WTC11 (cell line): ENCODE measurements at regions not wholly inside any gene's neighbourhood (a gene's known extent, or its start where the extent isn't known, plus 50 kb on each side); places are given as distances from the start of the nearest gene placed in this dataset.

Source experiments
- ATAC-seq: fragments of 200-7000 bp; cut with Tn5 transposase; 2 replicates; pipeline ENCODE4 v1.10.0; 2021; ENCODE audit warnings: mild to moderate bottlenecking, moderate library complexity
- CTCF ChIA-PET: fragments of 300-600 bp; sonication (Branson Sonifier 250); formaldehyde crosslinking; loops from one replicate; lab custom pipeline; 2021; ENCODE audit warnings: antibody characterized with exemption; lab: Charles Lee
- POLR2A ChIA-PET: fragments of 350-600 bp; sonication (Branson Sonifier 250); formaldehyde crosslinking; loops from one replicate; lab custom pipeline; 2021; ENCODE audit warnings: antibody characterized with exemption; lab: Charles Lee
- DNase-seq: peaks from one replicate; pipeline ENCODE4 v3.0.0; 2021; ENCODE audit warnings: low spot score
- H3K27ac Mint-ChIP-seq: 2 replicates; pipeline ENCODE4 v1.8.0; 2021; ENCODE audit warnings: mixed read lengths
- H3K27me3 Mint-ChIP-seq: 2 replicates; pipeline ENCODE4 v1.8.0; 2021; ENCODE audit warnings: low read depth, mild to moderate bottlenecking, moderate library complexity, mixed read lengths
- H3K36me3 Mint-ChIP-seq: 2 replicates; pipeline ENCODE4 v1.8.0; 2021; ENCODE audit warnings: mixed read lengths
- H3K4me1 Mint-ChIP-seq: 2 replicates; pipeline ENCODE4 v1.8.0; 2022; ENCODE audit warnings: mixed read lengths
- H3K4me3 Mint-ChIP-seq: 2 replicates; pipeline ENCODE4 v1.8.0; 2021; ENCODE audit warnings: mild to moderate bottlenecking, moderate library complexity, mixed read lengths
- H3K9me3 Mint-ChIP-seq: 2 replicates; pipeline ENCODE4 v1.8.0; 2021; ENCODE audit warnings: mixed read lengths
- FOXK1 ChIP-seq: sonication (generic); formaldehyde crosslinking; IDR thresholded peaks from 2 replicates; pipeline ENCODE4 v1.8.0; 2022; ENCODE audit warnings: mild to moderate bottlenecking, moderate library complexity, missing genetic modification reagents
- FOXP1 ChIP-seq: sonication (generic); formaldehyde crosslinking; IDR thresholded peaks from 2 replicates; pipeline ENCODE4 v1.8.0; 2022; ENCODE audit warnings: missing genetic modification reagents, mild to moderate bottlenecking, moderate library complexity, borderline replicate concordance
- GTF2I ChIP-seq: fragments of 250-450 bp; sonication (Bioruptor Pico); conservative IDR thresholded peaks from 2 replicates; pipeline ENCODE4 v1.4.0; 2021; ENCODE audit warnings: mild to moderate bottlenecking
- KAT7 ChIP-seq: sonication (generic); formaldehyde crosslinking; IDR thresholded peaks from 2 replicates; pipeline ENCODE4 v1.8.1; 2023; ENCODE audit warnings: missing genetic modification reagents, mild to moderate bottlenecking, borderline replicate concordance
- NFATC4 ChIP-seq: fragments of 250-450 bp; sonication (Bioruptor Pico); IDR thresholded peaks from 2 replicates; pipeline ENCODE4 v1.9.0; 2021; ENCODE audit warnings: mild to moderate bottlenecking
- SMAD4 ChIP-seq: sonication (generic); formaldehyde crosslinking; IDR thresholded peaks from 2 replicates; pipeline ENCODE4 v1.8.0; 2022; ENCODE audit warnings: mild to moderate bottlenecking, missing genetic modification reagents
- STAT6 ChIP-seq: sonication (generic); formaldehyde crosslinking; conservative IDR thresholded peaks from 2 replicates; pipeline ENCODE4 v1.8.1; 2023; ENCODE audit warnings: mild to moderate bottlenecking, low read depth, missing genetic modification reagents, moderate library complexity
- TCF7 ChIP-seq: sonication (generic); formaldehyde crosslinking; IDR thresholded peaks from 2 replicates; pipeline ENCODE4 v1.8.0; 2022; ENCODE audit warnings: mild to moderate bottlenecking, low read depth, missing genetic modification reagents, moderate library complexity
- TEAD1 ChIP-seq: sonication (generic); formaldehyde crosslinking; IDR thresholded peaks from 2 replicates; pipeline ENCODE4 v1.8.0; 2022; ENCODE audit warnings: mild to moderate bottlenecking, missing genetic modification reagents
- TP53 ChIP-seq: sonication (generic); formaldehyde crosslinking; IDR thresholded peaks from 2 replicates; pipeline ENCODE4 v1.8.1; 2023; ENCODE audit warnings: mild to moderate bottlenecking, missing genetic modification reagents
- USF1 ChIP-seq: sonication (generic); formaldehyde crosslinking; IDR thresholded peaks from 2 replicates; pipeline ENCODE4 v1.8.0; 2022; ENCODE audit warnings: mild to moderate bottlenecking, missing genetic modification reagents
- ZNF396 ChIP-seq: fragments of 250-450 bp; sonication (Bioruptor Pico); IDR thresholded peaks from 2 replicates; pipeline ENCODE4 v1.8.0; 2021; ENCODE audit warnings: mild to moderate bottlenecking, moderate library complexity, borderline replicate concordance
- ZSCAN18 ChIP-seq: fragments of 250-450 bp; sonication (Bioruptor Pico); IDR thresholded peaks from 2 replicates; pipeline ENCODE4 v2.1.2; 2022; ENCODE audit warnings: mild to moderate bottlenecking, moderate library complexity
- TF ChIP-seq, protein P1 (sequence below): sonication (generic); formaldehyde crosslinking; IDR thresholded peaks from 2 replicates; pipeline ENCODE4 v1.8.0; 2022; ENCODE audit warnings: mild to moderate bottlenecking, missing genetic modification reagents
- TF ChIP-seq, protein P2 (sequence below): sonication (generic); formaldehyde crosslinking; IDR thresholded peaks from 2 replicates; pipeline ENCODE4 v1.8.0; 2023; ENCODE audit warnings: missing genetic modification reagents
- TF ChIP-seq, protein P3 (sequence below): sonication (generic); formaldehyde crosslinking; IDR thresholded peaks from 2 replicates; pipeline ENCODE4 v1.8.1; 2022; ENCODE audit warnings: missing genetic modification reagents, borderline replicate concordance
- TF ChIP-seq, protein P4 (sequence below): fragments of 250-450 bp; sonication (Bioruptor Pico); conservative IDR thresholded peaks from 2 replicates; pipeline ENCODE4 v1.9.0; 2021; ENCODE audit warnings: mild to moderate bottlenecking

GRCh38 chr12:73321776-73322175, 1049.6 kb downstream of the TRHDE start:
- H3K27ac Mint-ChIP-seq = no peak overlapping the region
- peaks cover 36% of the 10 kb centered on the region for H3K36me3 Mint-ChIP-seq
- H3K27me3 Mint-ChIP-seq = no peaks in the 10 kb centered on the region
- POLR2A ChIA-PET = no interaction called here
- CTCF ChIA-PET = no interaction called here
- no peak overlapping the region for H3K4me3 Mint-ChIP-seq
- H3K4me1 Mint-ChIP-seq = peaks cover 2% of the 10 kb centered on the region; the same call in 1 of the 2 replicates
- ATAC-seq = no peak
- H3K9me3 Mint-ChIP-seq = peaks cover 54% of the 10 kb centered on the region
- TF ChIP-seq TP53 (no peak), USF1 (CRISPR knock-in tag) (no peak), ZSCAN18 (CRISPR knock-in tag) (no peak), FOXP1 (CRISPR knock-in tag) (no peak)
- TF ChIP-seq, protein P1, sequence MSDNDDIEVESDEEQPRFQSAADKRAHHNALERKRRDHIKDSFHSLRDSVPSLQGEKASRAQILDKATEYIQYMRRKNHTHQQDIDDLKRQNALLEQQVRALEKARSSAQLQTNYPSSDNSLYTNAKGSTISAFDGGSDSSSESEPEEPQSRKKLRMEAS = no peak
- TF ChIP-seq, protein P2, sequence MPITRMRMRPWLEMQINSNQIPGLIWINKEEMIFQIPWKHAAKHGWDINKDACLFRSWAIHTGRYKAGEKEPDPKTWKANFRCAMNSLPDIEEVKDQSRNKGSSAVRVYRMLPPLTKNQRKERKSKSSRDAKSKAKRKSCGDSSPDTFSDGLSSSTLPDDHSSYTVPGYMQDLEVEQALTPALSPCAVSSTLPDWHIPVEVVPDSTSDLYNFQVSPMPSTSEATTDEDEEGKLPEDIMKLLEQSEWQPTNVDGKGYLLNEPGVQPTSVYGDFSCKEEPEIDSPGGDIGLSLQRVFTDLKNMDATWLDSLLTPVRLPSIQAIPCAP (CRISPR knock-in tag) = no peak
- TF ChIP-seq, protein P3, sequence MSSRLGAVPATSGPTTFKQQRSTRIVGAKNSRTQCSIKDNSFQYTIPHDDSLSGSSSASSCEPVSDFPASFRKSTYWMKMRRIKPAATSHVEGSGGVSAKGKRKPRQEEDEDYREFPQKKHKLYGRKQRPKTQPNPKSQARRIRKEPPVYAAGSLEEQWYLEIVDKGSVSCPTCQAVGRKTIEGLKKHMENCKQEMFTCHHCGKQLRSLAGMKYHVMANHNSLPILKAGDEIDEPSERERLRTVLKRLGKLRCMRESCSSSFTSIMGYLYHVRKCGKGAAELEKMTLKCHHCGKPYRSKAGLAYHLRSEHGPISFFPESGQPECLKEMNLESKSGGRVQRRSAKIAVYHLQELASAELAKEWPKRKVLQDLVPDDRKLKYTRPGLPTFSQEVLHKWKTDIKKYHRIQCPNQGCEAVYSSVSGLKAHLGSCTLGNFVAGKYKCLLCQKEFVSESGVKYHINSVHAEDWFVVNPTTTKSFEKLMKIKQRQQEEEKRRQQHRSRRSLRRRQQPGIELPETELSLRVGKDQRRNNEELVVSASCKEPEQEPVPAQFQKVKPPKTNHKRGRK (CRISPR knock-in tag) = no peak
- TF ChIP-seq, all 79 proteins: peak for 0
- no peak for DNase-seq

DNA sequence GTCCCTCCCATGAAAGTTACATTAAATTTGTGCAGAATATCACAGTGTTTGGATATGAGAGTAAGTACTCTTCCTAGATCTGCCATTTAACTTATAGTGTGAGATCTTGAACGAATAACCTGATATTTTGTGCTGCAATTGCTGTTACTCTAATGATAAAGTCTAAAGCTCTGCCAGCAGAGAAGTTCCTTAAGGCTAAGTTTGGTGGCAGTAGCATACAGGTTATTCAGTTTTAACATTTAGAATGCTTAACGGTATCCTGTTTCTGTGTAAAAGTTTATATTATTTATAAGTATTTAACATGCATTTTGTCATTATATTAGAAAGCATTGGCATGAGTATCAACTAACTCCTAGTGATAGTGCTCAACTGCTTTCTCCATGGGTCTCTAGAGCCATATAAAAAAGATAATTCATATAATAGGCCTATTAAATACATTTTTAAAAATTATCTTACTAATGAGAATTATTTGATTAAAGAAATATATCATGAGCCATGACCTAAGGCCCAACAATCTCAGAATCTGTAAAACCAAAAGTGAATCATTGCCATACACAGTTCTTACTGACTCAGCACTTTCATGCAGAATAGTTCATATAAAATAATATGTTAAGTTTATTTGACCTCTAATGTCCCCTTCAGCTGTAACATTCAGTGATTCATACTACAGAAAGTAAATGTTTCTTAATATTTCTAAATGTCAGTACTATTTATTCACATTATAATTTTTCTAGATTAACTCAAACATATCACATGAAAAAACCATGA, 1058.6 kb downstream of the TRHDE start:
- ChIA-PET POLR2A (no interaction called here), CTCF (no interaction called here)
- DNase-seq (no peak), ATAC-seq (no peak)
- no peak overlapping the region for H3K27ac Mint-ChIP-seq
- H3K4me1 Mint-ChIP-seq = no peaks in the 10 kb centered on the region
- TF ChIP-seq STAT6 (CRISPR knock-in tag) (no peak), USF1 (CRISPR knock-in tag) (no peak), KAT7 (no peak), GTF2I (CRISPR knock-in tag) (no peak), NFATC4 (CRISPR knock-in tag) (no peak)
- peaks cover 14% of the 10 kb centered on the region for H3K9me3 Mint-ChIP-seq
- H3K27me3 Mint-ChIP-seq = no peaks in the 10 kb centered on the region
- peaks cover 2% of the 10 kb centered on the region; the same call in 1 of the 2 replicates for H3K36me3 Mint-ChIP-seq
- no peak overlapping the region for H3K4me3 Mint-ChIP-seq

DNA sequence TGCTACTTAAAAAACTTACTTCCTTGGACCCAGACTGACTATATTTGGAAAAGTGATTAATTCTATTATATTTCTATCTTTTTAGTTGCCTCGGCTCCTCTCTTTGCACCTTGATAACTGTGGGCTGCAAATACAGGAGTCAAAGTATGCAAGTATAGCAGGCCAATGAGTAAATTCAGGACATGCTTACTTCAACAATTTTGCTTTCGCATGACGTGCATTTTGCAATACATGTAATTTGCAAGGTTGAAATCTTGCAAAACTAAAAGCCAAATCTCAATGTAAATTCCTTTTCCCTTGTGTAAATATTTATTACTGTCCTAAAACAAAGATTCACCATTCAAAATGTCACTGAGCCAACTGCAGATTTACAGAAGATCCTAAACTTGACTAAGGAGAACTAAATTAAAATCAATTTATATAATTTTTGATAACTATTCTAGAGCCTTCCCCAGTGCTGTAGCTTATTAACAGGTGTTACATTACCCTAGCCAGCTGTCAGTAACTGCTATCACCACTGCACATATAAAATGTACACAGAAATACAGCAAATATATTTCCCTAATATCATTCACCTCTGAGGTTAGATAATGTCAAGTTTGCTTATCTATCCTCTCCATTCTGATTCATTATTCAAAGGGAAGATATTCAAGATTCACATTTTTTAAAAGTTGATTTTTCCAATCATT, 1069.5 kb downstream of the TRHDE start:
- ATAC-seq (no peak), DNase-seq (no peak)
- ChIA-PET CTCF (no interaction called here), POLR2A (no interaction called here)
- Mint-ChIP-seq H3K27me3 (no peaks in the 10 kb centered on the region), H3K27ac (no peak overlapping the region), H3K36me3 (no peaks in the 10 kb centered on the region), H3K4me3 (no peak overlapping the region), H3K9me3 (peaks cover 11% of the 10 kb centered on the region), H3K4me1 (no peaks in the 10 kb centered on the region)
- TF ChIP-seq, protein P4, sequence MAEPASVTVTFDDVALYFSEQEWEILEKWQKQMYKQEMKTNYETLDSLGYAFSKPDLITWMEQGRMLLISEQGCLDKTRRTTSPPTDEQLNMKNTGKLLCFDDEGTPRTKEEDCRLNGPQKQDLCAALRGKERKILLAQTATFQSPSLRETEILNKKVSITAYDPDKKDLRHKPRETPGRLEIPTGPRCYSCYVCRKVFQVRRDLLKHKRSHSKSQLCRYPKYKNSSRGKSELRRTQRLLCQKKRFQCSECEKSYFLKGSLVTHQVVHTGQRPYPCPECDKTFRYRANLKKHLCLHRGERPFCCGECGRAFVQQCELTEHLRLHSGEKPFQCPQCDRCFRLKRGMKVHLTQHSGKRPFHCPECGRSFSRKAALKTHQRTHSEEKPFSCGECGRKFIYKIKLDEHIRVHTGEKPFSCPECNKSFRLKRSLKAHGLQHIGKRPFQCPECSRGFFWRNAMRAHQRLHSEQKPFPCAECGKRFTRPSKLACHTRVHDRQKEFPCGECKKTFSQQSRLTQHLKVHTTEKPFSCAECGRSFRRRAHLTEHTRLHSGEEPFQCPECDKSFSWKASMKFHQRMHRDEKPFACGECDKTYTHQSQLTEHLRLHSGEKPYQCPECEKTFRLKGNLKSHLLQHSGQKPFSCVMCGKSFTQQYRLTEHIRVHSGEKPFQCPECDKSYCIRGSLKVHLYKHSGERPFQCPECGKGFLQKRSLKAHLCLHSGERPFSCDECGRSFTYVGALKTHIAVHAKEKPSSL (CRISPR knock-in tag) = no peak
- no peak for TF ChIP-seq FOXK1
- TF ChIP-seq TEAD1 (CRISPR knock-in tag) = no peak
- TF ChIP-seq SMAD4 (CRISPR knock-in tag) = no peak
- TF ChIP-seq ZNF396 (CRISPR knock-in tag) = no peak
- TF ChIP-seq TCF7 = no peak
